Kasumi-1 (cell line): ENCODE measurements at regions not wholly inside any gene's neighbourhood (a gene's known extent, or its start where the extent isn't known, plus 50 kb on each side); places are given as distances from the start of the nearest gene placed in this dataset.

Experiments
- DNase-seq, 2 experiments: peaks; one replicate each; lab custom pipeline; 2025; lab: John Stamatoyannopoulos, UW

DNA sequence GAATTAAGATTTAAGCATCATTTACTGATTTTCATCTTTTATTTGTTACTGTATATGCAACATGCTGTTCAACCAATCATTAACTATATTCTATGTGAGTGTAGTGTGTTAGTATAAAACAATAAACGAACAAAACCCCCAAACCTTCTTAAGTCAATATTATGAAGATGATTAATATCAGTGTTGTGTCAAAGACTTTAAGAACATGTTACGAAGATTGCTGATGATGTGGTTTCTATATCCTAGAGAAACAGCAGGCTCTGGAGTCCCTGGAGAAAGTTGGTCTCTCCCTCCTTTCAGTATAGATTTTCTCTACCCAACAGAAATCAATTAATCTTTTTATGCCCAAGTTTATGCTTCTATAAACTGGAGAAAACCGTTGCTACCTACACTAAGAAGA, 393.8 kb upstream of the HSF2 start:
- DNase-seq, result no peak

- DNase-seq, result no peak
These were observed 392.1 kb upstream of the HSF2 start for GRCh38 chr6:122007339-122007738.

GRCh38 chr6:122008101-122008999, 391.1 kb upstream of the HSF2 start:
- DNase-seq, result no peak

DNA sequence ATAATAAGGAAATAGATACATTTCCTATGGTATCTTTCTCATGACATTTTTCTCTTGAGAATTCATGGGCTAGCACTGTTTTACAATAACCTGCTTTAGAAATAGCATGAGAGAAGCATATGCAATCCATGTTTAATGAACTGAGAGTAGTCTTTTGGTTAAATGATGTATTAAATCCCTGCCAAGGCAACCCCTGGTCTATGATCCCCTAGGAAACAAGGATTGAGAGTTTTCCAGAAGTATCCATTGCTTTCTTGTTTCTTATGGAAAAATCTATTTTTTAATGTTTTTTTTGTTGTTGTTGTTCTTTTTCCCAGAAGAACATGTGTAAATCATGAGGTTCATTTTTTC, 390.5 kb upstream of the HSF2 start:
- no peak for DNase-seq

- no peak for DNase-seq
These were observed 386.9 kb upstream of the HSF2 start for GRCh38 chr6:122012578-122012977.

DNA sequence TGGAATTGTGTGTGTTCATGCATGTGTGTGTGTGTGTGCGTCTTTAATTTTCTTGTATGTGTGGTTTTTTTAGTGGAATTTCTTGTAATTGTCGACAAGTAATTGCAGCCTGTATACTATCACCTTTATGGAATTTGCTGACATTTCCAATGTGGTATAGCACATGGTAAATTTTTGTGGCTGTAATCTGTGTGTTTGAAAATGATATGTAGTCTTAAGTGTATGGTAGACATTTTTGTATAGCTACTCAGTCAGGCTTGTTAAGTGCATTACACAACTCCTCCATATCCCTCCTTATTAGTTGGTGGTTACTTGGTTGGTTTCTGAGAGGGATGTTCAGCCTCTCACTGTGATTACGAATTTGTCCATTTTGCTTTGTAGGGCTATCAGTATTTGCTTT, 384.5 kb upstream of the HSF2 start:
- no peak for DNase-seq

GRCh38 chr6:122020588-122021264, 378.7 kb upstream of the HSF2 start:
- no peak for DNase-seq

DNA sequence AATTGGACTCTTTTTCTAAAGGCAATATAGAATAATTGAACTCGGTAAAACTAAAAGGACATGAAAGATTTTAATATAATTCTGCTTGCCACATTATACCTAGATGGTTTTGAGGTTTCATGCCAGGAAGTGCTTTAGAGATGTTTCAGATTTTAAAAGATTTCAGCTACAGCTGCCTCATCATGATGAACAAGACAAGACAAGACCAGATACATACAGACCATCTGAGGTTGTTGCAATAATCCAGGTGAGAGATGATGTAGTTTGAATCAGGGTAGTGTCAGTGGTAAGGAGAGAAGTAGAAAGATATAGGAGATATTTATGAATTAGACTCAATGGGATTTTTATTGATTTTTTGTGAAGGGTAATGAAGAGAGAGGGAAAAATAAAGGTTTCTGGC, 374.3 kb upstream of the HSF2 start:
- DNase-seq, result no peak

DNA sequence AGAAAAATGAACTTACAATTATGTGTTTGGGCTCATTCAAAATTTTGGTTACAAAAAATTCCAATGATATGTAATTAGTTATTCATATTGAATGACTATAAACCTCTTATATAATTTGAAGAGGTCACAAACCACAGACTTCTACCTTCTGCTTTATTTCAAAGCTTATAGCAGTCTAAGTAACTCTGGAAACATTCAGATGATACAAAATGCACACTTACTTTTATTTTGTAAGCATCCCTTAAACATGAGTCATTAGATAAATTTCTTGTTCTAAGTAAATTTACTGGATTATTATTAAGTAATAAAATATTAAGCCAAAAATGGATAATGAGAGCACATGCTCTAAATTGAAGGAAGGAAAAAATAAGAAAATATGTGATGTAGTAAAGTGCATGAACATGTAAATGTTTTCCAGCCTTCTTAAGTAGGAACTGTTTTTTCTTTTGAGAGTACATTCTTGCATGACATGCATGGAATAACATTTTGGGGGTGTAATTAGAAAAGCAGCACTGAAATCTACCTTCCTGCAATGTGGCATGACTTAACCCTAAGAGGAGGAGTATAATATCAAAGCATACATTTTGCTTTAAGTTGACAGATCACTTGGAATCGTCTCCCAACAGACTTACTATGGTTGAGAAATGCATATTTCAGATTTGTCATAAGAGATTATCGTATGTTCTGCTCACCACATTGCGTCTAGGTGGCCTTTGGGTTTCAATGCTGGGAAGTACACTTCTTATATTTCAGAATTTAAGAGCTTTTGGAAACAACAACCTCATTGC, 372.7 kb upstream of the HSF2 start:
- no peak for DNase-seq

DNA sequence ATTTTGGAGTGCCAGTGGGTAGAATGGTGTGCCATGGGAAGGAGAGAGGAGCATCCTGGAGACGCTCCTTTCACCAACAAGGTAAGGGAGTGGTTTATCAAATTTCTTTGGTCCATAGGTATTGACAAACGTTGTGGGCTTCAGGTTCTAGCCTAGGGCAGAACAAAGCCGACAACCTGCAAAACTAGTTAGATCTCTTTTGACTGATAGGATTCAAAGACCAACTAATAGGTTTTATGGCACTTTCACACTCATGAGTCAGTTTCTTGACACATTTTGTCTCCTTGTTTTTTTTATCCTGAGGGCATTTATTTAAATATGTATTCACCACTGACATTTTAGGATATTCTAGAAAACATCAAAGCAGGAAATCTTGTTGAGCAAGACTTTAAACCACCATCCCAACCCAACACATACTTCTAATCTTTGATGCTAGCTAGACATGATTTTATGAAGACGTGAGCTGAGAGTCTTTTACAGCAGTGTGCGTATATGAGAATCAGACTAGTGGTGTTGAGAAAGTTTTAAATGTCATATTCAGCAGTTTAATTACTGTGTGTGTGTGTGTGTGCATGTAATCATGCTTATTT, 370.4 kb upstream of the HSF2 start:
- no peak for DNase-seq

GRCh38 chr6:122033564-122034181, 365.8 kb upstream of the HSF2 start:
- DNase-seq, result peak; percentile 44 to 56

DNA sequence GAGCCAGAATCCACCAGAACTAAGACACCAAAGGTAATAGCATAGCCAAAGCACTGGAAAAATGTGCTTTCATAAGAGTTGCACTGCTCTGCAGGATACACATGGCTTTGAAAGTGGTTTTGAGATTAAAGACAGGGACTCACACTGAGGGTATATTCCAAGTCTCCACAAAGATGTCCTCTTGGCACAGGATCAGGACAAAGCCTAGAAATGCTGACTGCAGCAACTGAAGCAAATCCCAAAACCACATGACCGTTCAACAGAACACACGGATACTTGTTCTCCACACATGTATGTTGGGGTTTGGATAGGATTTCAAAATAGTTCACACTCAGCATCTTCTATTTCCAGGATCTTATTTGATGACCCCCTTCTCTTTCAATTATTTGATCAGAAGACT, 364.3 kb upstream of the HSF2 start:
- DNase-seq, result no peak

- DNase-seq, result no peak
These were observed 359.2 kb upstream of the HSF2 start for GRCh38 chr6:122040261-122040660.

DNA sequence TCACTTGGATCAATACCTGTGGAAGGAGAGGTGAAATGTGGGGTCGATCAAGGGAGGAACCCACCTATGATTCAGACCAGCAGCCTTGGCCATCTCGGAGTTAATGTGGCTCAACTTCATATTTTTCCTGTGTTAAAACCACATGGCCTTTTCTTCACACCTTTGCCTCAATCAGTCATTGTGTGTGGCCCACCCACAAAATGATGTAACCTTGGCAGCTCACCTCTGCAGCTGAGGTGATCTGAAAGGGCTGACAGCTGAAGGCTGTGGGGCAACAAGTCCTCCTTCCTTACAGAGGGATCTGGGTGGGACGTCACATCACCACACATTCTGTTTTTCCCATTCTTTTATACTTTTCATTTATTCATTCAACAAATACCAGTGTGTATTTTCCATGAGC, 357.1 kb upstream of the HSF2 start:
- no peak for DNase-seq

DNA sequence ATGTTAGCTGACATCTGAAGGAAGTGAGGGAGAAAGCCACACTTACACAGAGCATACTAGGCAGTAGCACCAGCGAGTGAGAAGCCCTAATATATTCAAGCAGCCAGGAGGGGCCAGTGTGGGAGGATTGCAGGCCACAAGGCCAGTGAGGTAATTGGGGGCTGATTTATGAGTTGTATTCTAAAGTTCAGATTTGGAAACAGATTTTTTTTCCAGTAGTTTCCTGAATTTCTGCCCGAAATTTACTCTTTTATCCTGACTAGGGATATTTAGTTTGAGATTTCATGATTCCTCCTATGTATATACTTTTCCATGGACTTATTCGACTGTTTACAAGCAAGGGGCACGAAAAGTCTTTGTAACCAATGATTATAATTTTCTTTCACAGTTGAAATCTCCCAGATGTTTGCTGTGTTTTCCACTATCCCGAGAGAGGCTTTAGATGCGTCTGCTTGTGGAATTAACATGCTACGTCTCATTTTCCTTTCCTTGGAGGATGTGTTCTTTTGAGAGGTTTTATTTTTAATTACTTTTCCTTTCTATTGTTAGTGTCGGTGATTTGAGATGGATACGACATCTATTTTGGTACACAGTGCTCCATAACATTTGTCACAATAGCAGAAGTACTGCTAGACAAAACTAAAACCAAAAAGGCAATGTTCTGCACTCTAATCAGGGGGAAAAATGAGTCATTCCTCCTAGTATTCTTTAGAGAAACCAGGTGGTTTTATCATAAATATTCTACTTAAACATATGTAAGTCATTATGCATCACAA, 356.3 kb upstream of the HSF2 start:
- no peak for DNase-seq

DNA sequence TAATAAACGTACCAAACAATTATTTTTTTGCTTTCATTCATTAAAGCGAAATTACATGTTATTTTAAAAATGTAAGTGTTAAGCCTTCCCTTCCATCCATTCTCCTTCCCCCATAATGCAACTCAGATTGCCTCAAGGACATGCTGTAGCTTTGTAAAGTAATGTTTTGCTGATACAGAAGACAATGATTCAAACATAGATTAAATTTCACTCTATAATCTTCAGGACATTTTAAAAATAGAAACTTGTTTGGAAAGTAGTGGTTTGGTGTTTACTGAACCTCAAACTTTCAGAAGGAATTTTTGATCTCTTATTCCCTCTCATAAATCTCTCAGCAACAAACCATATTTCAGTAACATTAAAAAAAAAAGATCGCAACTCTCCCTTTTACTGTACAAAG, 350.9 kb upstream of the HSF2 start:
- DNase-seq, result no peak

DNA sequence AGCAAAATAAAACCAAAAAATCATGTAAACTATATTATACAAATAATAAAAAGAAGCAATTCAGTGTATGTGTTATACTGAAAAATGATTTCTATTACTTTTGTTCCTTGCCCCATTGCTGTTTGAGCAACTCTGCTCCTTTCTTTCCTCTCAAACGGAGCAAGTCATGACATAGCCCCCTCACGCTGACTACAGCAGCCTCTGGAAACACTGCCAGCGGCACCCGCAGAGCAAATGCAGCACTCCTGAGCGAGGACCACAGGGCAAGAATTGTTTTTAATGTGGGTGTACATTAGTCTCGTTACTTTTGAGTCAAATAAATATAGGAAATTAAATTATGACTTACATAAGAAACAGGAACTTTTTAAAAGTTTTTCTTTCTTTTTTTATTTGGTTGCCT, 350.1 kb upstream of the HSF2 start:
- no peak for DNase-seq

- DNase-seq, result no peak
These were observed 349.2 kb upstream of the HSF2 start for GRCh38 chr6:122050242-122050755.

GRCh38 chr6:122052346-122052900, 347.0 kb upstream of the HSF2 start:
- no peak for DNase-seq

DNA sequence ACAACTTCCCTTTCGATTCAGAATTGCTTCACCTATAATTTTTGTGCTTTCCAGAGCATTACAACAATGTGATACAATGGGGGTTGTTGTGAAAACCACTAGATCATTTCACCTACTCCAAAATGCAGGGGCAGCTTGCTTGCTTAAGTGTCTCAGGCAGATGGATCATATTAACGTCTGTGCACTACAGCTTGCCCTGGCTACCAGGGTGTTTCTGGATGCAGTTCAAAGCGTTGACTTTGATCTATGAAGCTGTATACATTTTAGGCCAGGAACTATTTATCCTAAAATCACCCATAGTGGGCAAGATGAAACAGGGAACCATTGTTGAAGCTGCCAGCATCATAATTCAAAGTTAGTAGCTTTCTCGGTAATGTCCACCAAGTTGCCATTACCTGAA, 339.5 kb upstream of the HSF2 start:
- no peak for DNase-seq

DNA sequence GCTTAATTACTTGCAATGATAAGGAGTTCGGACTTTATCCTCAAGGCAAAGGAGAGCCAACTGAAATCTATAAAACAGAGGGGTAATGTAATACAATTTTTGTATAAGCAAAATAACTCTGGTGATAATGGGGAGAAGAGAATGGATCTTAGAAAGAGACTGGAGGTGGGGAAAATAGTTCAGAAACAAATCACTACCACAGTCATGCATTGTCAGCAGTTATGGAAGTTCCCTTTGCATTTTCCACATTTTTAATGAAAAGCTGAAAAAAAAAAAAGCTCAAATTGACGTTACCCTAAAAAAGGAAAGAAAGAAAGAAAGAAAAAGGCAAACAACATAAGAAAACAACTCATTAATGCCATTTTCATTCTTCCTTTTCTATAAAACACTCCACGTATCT, 337.6 kb upstream of the HSF2 start:
- no peak for DNase-seq
